Gastroesophageal sphincter (tissue), 4 donors: ENCODE measurements at regions not wholly inside any gene's neighbourhood (a gene's known extent, or its start where the extent isn't known, plus 50 kb on each side); places are given as distances from the start of the nearest gene placed in this dataset.

Source experiments
- ATAC-seq: fragments of 150-250 bp; one replicate; pipeline ENCODE4 v1.9.1; 2016; ENCODE audit warnings: mild to moderate bottlenecking, moderate library complexity
- H3K27ac ChIP-seq, 4 donors: fragments of 200-600 bp; sonication (generic) in 3 of 4; 1 replicate in 3 of 4; 2 replicates in 1 of 4; pipeline ENCODE4 v1.5.1; 2016 to 2019
- H3K27me3 ChIP-seq: fragments of 200-600 bp; sonication (generic); one replicate; pipeline ENCODE4 v1.5.1; 2019
- H3K36me3 ChIP-seq, 2 donors: fragments of 200-600 bp; sonication (generic); one replicate each; pipeline ENCODE4 v1.5.1; 2019; ENCODE audit warnings: control low read depth in 1 of 2
- H3K4me1 ChIP-seq, 3 donors: fragments of 200-600 bp; sonication (generic); 1 replicate in 2 of 3; 2 replicates in 1 of 3; pipeline ENCODE4 v1.5.1; 2016 to 2019; ENCODE audit warnings: control low read depth in 2 of 3
- H3K4me3 ChIP-seq, 2 donors: fragments of 200-600 bp; sonication (generic); one replicate each; pipeline ENCODE4 v1.5.1; 2019; ENCODE audit warnings: mild to moderate bottlenecking in 1 of 2, moderate library complexity in 1 of 2
- H3K9me3 ChIP-seq, 3 donors: fragments of 200-600 bp; sonication (generic); one replicate each; pipeline ENCODE4 v1.5.1; 2017 to 2019; ENCODE audit warnings: control low read depth in 2 of 3
- CTCF ChIP-seq, 4 experiments: fragments of 200-600 bp in 2 of 4; fragments of 450-650 bp in 2 of 4; sonication (generic) in 1 of 4; IDR thresholded peaks; one replicate each; pipeline ENCODE4 v1.5.1; 2017 to 2019; ENCODE audit warnings: antibody characterized with exemption in 4 of 4, mild to moderate bottlenecking in 2 of 4, moderate library complexity in 2 of 4
- EP300 ChIP-seq: sonication (generic); formaldehyde crosslinking; IDR thresholded peaks from one replicate; pipeline ENCODE4 v1.6.1; 2017; ENCODE audit warnings: antibody characterized with exemption, mild to moderate bottlenecking
- POLR2A ChIP-seq, 2 donors: fragments of 450-650 bp; IDR thresholded peaks; one replicate each; pipeline ENCODE4 v1.6.1; 2017; ENCODE audit warnings: antibody characterized with exemption in 2 of 2, mild to moderate bottlenecking in 2 of 2, moderate library complexity in 1 of 2
- POLR2AphosphoS5 ChIP-seq: sonication (generic); formaldehyde crosslinking; IDR thresholded peaks from one replicate; pipeline ENCODE4 v1.6.1; 2017; ENCODE audit warnings: antibody characterized with exemption
- WGBS, 2 donors: methylation state at CpG; one replicate each; pipeline ENCODE4 v1.1.5; 2018; ENCODE audit warnings: low coverage in 1 of 2; 5-methylcytosine and 5-hydroxymethylcytosine counted together

DNA sequence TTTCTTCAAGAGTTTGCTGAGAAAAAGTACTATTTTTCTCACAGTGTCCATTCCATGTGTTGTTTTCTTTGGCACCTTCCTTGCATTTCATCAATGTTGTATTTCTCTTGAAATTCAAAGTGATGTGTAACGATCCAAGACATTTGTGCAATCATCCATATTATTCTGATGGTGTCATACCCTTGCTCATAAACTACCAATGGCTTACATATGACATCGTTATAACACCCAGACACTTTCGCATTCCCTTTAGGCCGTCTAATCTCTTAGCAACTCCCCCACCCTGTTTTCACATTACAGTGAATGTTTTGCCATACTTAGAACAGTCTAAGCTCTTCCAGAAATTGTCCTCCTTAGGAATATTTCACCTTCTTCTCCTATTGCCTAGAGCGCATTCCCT is 1779.0 kb downstream of the PCDH7 start:
- H3K27me3 ChIP-seq = no peaks in the 10 kb centered on the region
- no peaks in the 10 kb centered on the region for H3K4me1 ChIP-seq
- no peaks in the 10 kb centered on the region for H3K36me3 ChIP-seq
- peak; percentile 68 for ATAC-seq
- H3K4me3 ChIP-seq = no peak overlapping the region
- TF ChIP-seq POLR2A (IDR thresholded peaks at IDR 0.05) (no peak), CTCF (IDR thresholded peaks at IDR 0.05) (no peak), POLR2AphosphoS5 (no peak), EP300 (no peak)
- H3K27ac ChIP-seq = no peak overlapping the region
- no peaks in the 10 kb centered on the region for H3K9me3 ChIP-seq
- 73 to 74% methylated on average over 5 of the region's 5 CpGs for WGBS, 2 donors

DNA sequence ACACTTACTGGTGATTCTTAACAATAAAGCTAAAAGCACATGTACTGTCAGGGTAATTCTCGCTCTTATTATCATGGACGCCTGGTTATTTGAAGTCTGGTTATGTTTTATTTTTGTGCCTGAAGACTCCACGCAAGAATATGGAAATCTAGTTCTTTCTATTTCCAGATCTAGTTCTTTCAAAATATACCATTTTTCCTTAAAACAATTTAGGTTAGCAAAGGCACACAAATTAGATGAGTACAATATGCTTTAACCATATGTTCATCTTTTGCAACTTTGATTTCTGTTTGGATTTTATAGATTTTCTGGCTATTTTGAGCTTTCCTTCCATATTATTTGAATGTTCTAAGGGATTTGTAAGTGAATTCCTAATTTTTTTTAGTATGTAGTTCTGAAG is 1783.1 kb downstream of the PCDH7 start:
- no peaks in the 10 kb centered on the region for H3K4me1 ChIP-seq
- H3K4me3 ChIP-seq = no peak overlapping the region
- no peaks in the 10 kb centered on the region for H3K36me3 ChIP-seq
- no peak overlapping the region for H3K27ac ChIP-seq
- 84 to 100% methylated on average over 3 of the region's 3 CpGs for WGBS, 2 donors
- TF ChIP-seq EP300 = no peak
- TF ChIP-seq POLR2AphosphoS5 = no peak
- TF ChIP-seq POLR2A (IDR thresholded peaks at IDR 0.05) = no peak
- no peaks in the 10 kb centered on the region for H3K27me3 ChIP-seq
- no peak for ATAC-seq
- no peaks in the 10 kb centered on the region for H3K9me3 ChIP-seq

DNA sequence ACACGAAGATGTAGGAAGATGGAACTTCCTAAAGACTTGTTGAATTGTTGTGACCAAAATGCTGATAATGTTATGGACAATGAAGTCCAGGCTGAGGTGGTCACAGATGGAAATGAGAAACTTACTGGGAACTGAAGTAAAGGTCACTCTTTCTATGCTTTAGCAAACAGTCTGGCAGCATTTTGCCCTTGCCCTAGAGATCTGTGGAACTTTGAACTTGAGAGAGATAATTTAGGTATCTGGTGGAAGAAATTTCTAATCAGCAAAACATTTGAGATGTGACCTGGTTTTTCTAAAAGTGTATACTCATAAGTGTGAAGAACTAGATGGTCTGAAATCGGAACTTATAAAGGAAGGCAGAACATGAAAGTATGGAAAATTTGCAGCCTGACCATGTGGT is 1785.9 kb downstream of the PCDH7 start:
- TF ChIP-seq POLR2A (IDR thresholded peaks at IDR 0.05) = no peak
- TF ChIP-seq EP300 = no peak
- no peak for TF ChIP-seq CTCF (IDR thresholded peaks at IDR 0.05)
- no peak for TF ChIP-seq POLR2AphosphoS5
- no peak for ATAC-seq
- 79 to 88% methylated on average over 1 to 2 of the region's 2 CpGs for WGBS, 2 donors

DNA sequence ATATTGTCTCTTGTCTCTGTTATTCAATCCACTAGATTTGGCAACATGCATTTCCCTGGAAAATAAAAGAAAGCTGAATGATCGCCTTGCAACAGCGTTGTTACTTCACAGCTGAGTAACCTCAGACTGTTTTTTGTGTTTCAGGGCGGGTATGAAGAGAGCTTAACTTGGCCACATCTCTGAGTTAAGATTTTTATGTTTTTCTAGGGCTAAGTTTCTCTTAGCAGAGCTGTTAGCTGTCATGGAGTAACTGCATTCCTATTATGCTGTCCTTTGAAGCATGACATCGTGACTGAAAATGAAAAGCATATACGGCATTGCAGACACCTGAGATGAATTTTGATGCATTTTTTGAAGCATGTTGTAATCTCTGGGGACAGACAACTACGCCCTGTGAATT is 1798.9 kb downstream of the PCDH7 start:
- WGBS, 2 donors = 59% methylated on average over 6 of the region's 6 CpGs
- no peak overlapping the region for H3K27ac ChIP-seq
- no peaks in the 10 kb centered on the region for H3K27me3 ChIP-seq
- ATAC-seq = peak; percentile 28
- TF ChIP-seq CTCF (IDR thresholded peaks at IDR 0.05) = no peak
- no peak for TF ChIP-seq POLR2A (IDR thresholded peaks at IDR 0.05)
- no peaks in the 10 kb centered on the region for H3K36me3 ChIP-seq
- H3K9me3 ChIP-seq = no peaks in the 10 kb centered on the region
- no peaks in the 10 kb centered on the region for H3K4me1 ChIP-seq
- H3K4me3 ChIP-seq = no peak overlapping the region

More for the DNA sequence above, 1785.9 kb downstream of the PCDH7 start:
- H3K4me1 ChIP-seq = no peaks in the 10 kb centered on the region
- no peak overlapping the region for H3K4me3 ChIP-seq
- H3K9me3 ChIP-seq = no peaks in the 10 kb centered on the region
- no peaks in the 10 kb centered on the region for H3K27me3 ChIP-seq
- no peak overlapping the region for H3K27ac ChIP-seq
- no peaks in the 10 kb centered on the region for H3K36me3 ChIP-seq

DNA sequence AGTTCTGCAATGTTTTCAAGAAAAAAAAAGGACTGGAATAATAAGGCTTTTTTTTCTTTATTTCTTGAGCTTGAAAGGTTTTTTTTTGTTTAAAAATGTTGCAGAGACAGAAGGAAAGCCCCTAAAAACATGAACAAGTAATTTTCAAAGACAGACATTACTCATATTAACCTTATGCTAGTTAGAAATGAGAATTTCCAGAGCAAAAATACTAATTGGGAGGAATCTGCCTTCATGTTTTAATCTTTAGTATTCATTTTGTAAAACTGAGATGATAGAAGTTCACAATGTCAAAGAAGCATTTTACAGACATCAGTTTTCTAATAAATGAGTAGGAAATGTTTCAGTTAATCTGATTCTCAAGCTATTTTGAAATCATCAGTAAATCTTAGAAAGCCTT is 1805.3 kb downstream of the PCDH7 start:
- Histone ChIP-seq H3K36me3 (no peaks in the 10 kb centered on the region), H3K27me3 (no peaks in the 10 kb centered on the region), H3K4me1 (no peaks in the 10 kb centered on the region), H3K27ac (no peak overlapping the region), H3K4me3 (no peak overlapping the region), H3K9me3 (peaks cover 0 to 7% (median 0%) of the 10 kb centered on the region in 3 donors)
- ATAC-seq = no peak
- TF ChIP-seq CTCF (IDR thresholded peaks at IDR 0.05) = no peak
- TF ChIP-seq EP300 = no peak
- no peak for TF ChIP-seq POLR2AphosphoS5
- no peak for TF ChIP-seq POLR2A (IDR thresholded peaks at IDR 0.05)

GRCh38 chr4:32544846-32545245 is 1824.7 kb downstream of the PCDH7 start:
- no peak for TF ChIP-seq POLR2A (IDR thresholded peaks at IDR 0.05)
- TF ChIP-seq CTCF (IDR thresholded peaks at IDR 0.05) = no peak
- no peak for TF ChIP-seq POLR2AphosphoS5
- no peak for TF ChIP-seq EP300
- WGBS, 2 donors = 80 to 92% methylated on average over 2 to 3 of the region's 3 CpGs
- H3K27me3 ChIP-seq = no peaks in the 10 kb centered on the region
- H3K4me1 ChIP-seq = no peaks in the 10 kb centered on the region
- no peak overlapping the region for H3K4me3 ChIP-seq
- no peaks in the 10 kb centered on the region for H3K36me3 ChIP-seq
- H3K27ac ChIP-seq = no peak overlapping the region
- H3K9me3 ChIP-seq = no peaks in the 10 kb centered on the region
- ATAC-seq = no peak
